ENCODE measurements at regions not wholly inside any gene's neighbourhood (a gene's known extent, or its start where the extent isn't known, plus 50 kb on each side); places are given as distances from the start of the nearest gene placed in this dataset.

DNA sequence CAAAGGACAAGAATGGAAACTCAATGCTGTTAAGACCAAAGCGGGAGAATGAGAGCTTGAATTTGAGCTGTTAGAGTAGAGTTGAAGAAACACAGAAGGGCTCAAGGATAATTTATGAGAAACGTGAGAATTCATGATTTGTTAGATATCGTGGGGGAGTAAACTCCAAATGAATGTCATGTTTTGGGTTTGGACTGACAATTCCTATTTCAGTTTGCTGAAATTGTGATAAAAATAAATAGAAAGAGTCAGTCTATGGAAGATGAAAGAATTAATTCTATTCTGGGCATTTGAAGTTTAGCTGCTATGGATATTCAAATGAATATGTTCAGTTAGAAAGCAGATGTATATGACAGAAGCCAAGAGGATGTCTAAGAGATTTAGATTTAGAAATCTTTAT lies 723.4 kb upstream of the PIK3C3 start:
- no peak for DNase-seq (ENCODE audit: low read depth)
- no peak overlapping the region for H3K4me3 ChIP-seq (ENCODE audit: control insufficient read depth, low read depth, low read length)
- TF ChIP-seq CTCF (conservative IDR thresholded peaks at IDR 0.05; ENCODE audit: control insufficient read depth, insufficient read depth, low read depth, low read length) = no peak

GRCh38 chr18:41227993-41228392 lies 727.0 kb upstream of the PIK3C3 start:
- no peak overlapping the region for H3K4me3 ChIP-seq (ENCODE audit: control insufficient read depth, low read depth, low read length)
- TF ChIP-seq CTCF (conservative IDR thresholded peaks at IDR 0.05; ENCODE audit: control insufficient read depth, insufficient read depth, low read depth, low read length) = no peak
- no peak for DNase-seq (ENCODE audit: low read depth)

DNA sequence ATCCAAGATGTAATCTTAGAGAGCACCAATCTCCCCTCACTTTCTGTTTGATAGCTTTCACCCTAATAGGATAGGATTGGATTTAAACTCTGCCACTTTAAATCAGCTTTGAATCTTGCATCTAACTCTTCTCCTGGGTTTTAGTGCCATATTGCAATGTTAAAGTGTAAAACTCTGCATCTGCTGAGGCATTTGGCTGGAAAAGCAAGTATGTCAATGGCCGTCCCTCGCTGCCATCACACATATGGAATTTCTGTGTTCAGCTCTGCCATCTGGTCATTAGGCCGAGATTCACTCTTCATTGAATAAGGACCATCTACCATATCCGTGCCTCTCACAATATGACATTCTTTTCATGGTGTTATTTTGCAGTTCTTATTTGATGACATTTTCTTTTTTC lies 728.1 kb upstream of the PIK3C3 start:
- no peak for DNase-seq (ENCODE audit: low read depth)
- no peak for TF ChIP-seq CTCF (conservative IDR thresholded peaks at IDR 0.05; ENCODE audit: control insufficient read depth, insufficient read depth, low read depth, low read length)
- H3K4me3 ChIP-seq (ENCODE audit: control insufficient read depth, low read depth, low read length) = no peak overlapping the region

DNA sequence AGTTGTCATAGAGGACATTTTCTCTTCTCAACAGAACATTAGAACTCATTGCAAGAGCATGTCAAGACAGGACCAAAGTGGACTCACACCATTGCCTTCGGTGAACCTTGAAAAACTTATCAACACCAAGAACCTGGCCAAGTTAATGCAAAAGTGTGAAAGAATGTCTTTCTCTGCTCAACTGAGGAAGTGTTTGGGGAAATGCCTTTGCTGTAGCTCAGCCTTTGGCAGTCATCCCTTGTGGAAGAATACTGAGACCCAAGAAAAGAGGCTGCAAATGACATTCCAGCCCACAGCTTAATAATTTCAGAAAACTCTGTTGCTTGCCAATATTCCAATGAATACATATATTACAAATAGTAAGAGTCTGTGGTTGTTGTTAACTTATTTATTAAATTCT lies 728.8 kb upstream of the PIK3C3 start:
- no peak for DNase-seq (ENCODE audit: low read depth)
- TF ChIP-seq CTCF (conservative IDR thresholded peaks at IDR 0.05; ENCODE audit: control insufficient read depth, insufficient read depth, low read depth, low read length) = no peak
- no peak overlapping the region for H3K4me3 ChIP-seq (ENCODE audit: control insufficient read depth, low read depth, low read length)

DNA sequence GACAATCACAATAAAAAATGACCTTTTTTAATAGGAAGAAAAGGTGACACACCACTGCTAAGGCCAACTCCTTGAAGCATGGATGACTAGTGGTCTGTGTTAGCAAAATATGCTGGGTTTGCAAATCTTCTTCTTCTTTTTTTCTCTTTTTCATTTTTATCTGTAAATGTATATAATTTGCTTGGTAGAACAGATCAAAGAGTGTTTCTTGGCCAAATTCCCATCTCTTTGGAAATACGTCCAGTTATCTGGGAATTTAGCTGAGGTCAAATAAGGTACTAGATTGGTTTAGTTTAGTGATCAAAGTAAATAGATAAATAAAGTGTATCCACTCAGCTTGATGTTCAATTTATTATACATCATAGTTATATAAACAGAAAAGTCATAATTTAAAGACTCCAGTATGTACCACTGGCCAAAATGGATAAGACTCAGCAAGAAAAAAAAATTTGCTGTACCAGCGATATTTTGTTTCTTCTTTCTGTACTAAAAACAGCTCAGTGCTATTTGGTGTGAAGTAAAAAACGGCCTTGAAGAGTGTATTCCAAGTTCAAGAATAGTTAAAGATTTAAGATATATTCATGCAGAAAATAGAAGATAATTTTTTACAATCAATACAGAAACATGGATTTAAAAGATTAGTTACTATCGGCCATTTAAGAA lies 738.6 kb upstream of the PIK3C3 start:
- TF ChIP-seq CTCF (conservative IDR thresholded peaks at IDR 0.05; ENCODE audit: control insufficient read depth, insufficient read depth, low read depth, low read length) = no peak
- no peak overlapping the region for H3K4me3 ChIP-seq (ENCODE audit: control insufficient read depth, low read depth, low read length)
- no peak for DNase-seq (ENCODE audit: low read depth)

DNA sequence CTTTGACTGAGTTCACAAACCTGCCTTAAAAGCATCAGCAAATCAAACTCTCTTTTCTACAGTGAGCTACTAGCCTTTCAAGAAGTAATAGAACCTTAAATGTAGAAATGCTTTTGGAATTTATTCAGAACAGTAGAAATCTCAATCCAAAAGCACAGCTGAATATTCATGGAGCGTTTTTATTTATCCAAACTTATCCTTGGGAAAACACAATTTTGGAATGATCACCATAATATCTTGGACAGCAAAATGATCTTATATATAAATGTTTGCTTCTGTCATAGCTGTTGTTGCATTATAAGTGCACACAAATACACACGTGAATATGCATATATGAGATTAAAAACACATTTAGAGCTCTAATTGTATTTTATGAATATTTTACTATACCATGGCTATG lies 747.3 kb upstream of the PIK3C3 start:
- no peak for TF ChIP-seq CTCF (conservative IDR thresholded peaks at IDR 0.05; ENCODE audit: control insufficient read depth, insufficient read depth, low read depth, low read length)
- no peak for DNase-seq (ENCODE audit: low read depth)

DNA sequence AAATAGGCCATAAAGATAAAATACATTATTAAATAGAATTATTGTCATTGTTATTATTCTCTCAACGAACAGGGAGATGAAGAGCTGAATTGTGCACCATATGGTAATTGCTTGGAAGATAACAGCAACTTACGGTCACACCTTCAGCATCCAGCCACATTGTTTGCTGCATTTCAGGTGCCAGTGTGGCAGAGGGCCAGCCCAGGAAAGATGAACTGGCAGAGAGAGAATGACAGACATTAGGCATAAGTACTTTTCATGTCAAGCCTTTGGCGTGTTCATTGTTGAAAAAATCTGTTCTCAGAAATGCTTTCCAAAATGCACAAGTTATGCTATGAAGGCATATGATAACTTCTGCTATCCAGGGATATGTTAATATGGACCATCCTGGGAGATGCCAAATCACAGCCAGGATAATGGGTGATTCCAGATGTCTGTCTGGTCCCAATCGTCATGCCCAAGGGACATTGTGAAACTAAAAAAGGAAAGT lies 748.6 kb upstream of the PIK3C3 start:
- no peak overlapping the region for H3K4me3 ChIP-seq (ENCODE audit: control insufficient read depth, low read depth, low read length)
- TF ChIP-seq CTCF (conservative IDR thresholded peaks at IDR 0.05; ENCODE audit: control insufficient read depth, insufficient read depth, low read depth, low read length) = no peak

More for the DNA sequence above, 747.3 kb upstream of the PIK3C3 start:
- no peak overlapping the region for H3K4me3 ChIP-seq (ENCODE audit: control insufficient read depth, low read depth, low read length)

More for the DNA sequence above, 748.6 kb upstream of the PIK3C3 start:
- no peak for DNase-seq (ENCODE audit: low read depth)

Measured in fibroblast of mammary gland (primary cell).